ENCODE measurements at regions not wholly inside any gene's neighbourhood (a gene's known extent, or its start where the extent isn't known, plus 50 kb on each side); places are given as distances from the start of the nearest gene placed in this dataset.

- H2AFZ ChIP-seq (ENCODE audit: low read depth, low read length) = no peak overlapping the region
- no peaks in the 10 kb centered on the region for H3K36me3 ChIP-seq (ENCODE audit: control insufficient read depth in 1 of 2, insufficient read depth in 2 of 2, low read depth in 1 of 2, low read length in 2 of 2)
- no peak overlapping the region for H2AK5ac ChIP-seq (ENCODE audit: low read length, severe bottlenecking)
- no peak overlapping the region for H2BK5ac ChIP-seq (ENCODE audit: low read depth, low read length, poor library complexity, severe bottlenecking)
- H3K18ac ChIP-seq (ENCODE audit: low read depth in 1 of 2, low read length in 2 of 2) = no peak overlapping the region
- DNase-seq = no peak
- no peak overlapping the region for H3K4me3 ChIP-seq (ENCODE audit: insufficient read depth in 1 of 2, low read depth in 1 of 2, low read length in 2 of 2)
- H4K91ac ChIP-seq (ENCODE audit: low read length) = no peak overlapping the region
- H3K27ac ChIP-seq (ENCODE audit: low read length, poor library complexity, severe bottlenecking) = no peak overlapping the region
- H3K4me1 ChIP-seq (ENCODE audit: control insufficient read depth, insufficient read depth, low read depth, low read length) = no peaks in the 10 kb centered on the region
- no peaks in the 10 kb centered on the region for H3K79me1 ChIP-seq (replicated peaks; ENCODE audit: low read length, poor library complexity, severe bottlenecking)
- H3K4ac ChIP-seq (ENCODE audit: low read depth in 1 of 2, low read length in 2 of 2) = no peak overlapping the region
- no peak overlapping the region for H3K4me2 ChIP-seq (ENCODE audit: low read length, poor library complexity, severe bottlenecking)
- no peak overlapping the region for H2BK12ac ChIP-seq (ENCODE audit: low read length in 2 of 2)
- H3K9ac ChIP-seq (ENCODE audit: low read length) = no peak overlapping the region
- no peaks in the 10 kb centered on the region for H3K9me3 ChIP-seq (ENCODE audit: control insufficient read depth, low read length)
- H3K23ac ChIP-seq (ENCODE audit: low read length in 2 of 2) = no peak overlapping the region
- no peak overlapping the region for H2BK120ac ChIP-seq (ENCODE audit: low read depth, low read length)
- H2BK15ac ChIP-seq (ENCODE audit: low read depth, poor library complexity, severe bottlenecking) = no peak overlapping the region
- no peak overlapping the region for H3K14ac ChIP-seq (ENCODE audit: low read length in 2 of 2)
- H3K27me3 ChIP-seq (ENCODE audit: control insufficient read depth in 1 of 2, insufficient read depth in 1 of 2, low read length in 2 of 2) = no peaks in the 10 kb centered on the region
- H4K8ac ChIP-seq (ENCODE audit: low read length) = no peak overlapping the region
These were observed 697.4 kb upstream of the WWC1 start for GRCh38 chr5:167594061-167594435.

GRCh38 chr5:167594750-167595149 lies 696.7 kb upstream of the WWC1 start:
- Histone ChIP-seq H2BK5ac (ENCODE audit: low read depth, low read length, poor library complexity, severe bottlenecking) (no peak overlapping the region), H3K4ac (ENCODE audit: low read depth in 1 of 2, low read length in 2 of 2) (no peak overlapping the region), H2AFZ (ENCODE audit: low read depth, low read length) (no peak overlapping the region), H3K9ac (ENCODE audit: low read length) (no peak overlapping the region), H3K27me3 (ENCODE audit: control insufficient read depth in 1 of 2, insufficient read depth in 1 of 2, low read length in 2 of 2) (no peaks in the 10 kb centered on the region), H3K36me3 (ENCODE audit: control insufficient read depth in 1 of 2, insufficient read depth in 2 of 2, low read depth in 1 of 2, low read length in 2 of 2) (no peaks in the 10 kb centered on the region), H3K4me1 (ENCODE audit: control insufficient read depth, insufficient read depth, low read depth, low read length) (no peaks in the 10 kb centered on the region), H3K4me2 (ENCODE audit: low read length, poor library complexity, severe bottlenecking) (no peak overlapping the region), H3K18ac (ENCODE audit: low read depth in 1 of 2, low read length in 2 of 2) (no peak overlapping the region), H2BK120ac (ENCODE audit: low read depth, low read length) (no peak overlapping the region), H4K91ac (ENCODE audit: low read length) (no peak overlapping the region), H3K14ac (ENCODE audit: low read length in 2 of 2) (no peak overlapping the region), H3K27ac (ENCODE audit: low read length, poor library complexity, severe bottlenecking) (no peak overlapping the region), H2AK5ac (ENCODE audit: low read length, severe bottlenecking) (no peak overlapping the region), H4K8ac (ENCODE audit: low read length) (no peak overlapping the region), H2BK15ac (ENCODE audit: low read depth, poor library complexity, severe bottlenecking) (no peak overlapping the region), H3K9me3 (ENCODE audit: control insufficient read depth, low read length) (no peaks in the 10 kb centered on the region), H2BK12ac (ENCODE audit: low read length in 2 of 2) (no peak overlapping the region), H3K4me3 (ENCODE audit: insufficient read depth in 1 of 2, low read depth in 1 of 2, low read length in 2 of 2) (no peak overlapping the region), H3K23ac (ENCODE audit: low read length in 2 of 2) (no peak overlapping the region), H3K79me1 (replicated peaks; ENCODE audit: low read length, poor library complexity, severe bottlenecking) (no peaks in the 10 kb centered on the region)
- no CpG with 5 or more reads among the region's 3 CpGs for WGBS
- no peak for DNase-seq

GRCh38 chr5:167595196-167595595 lies 696.2 kb upstream of the WWC1 start:
- no peaks in the 10 kb centered on the region for H3K4me1 ChIP-seq (ENCODE audit: control insufficient read depth, insufficient read depth, low read depth, low read length)
- H3K14ac ChIP-seq (ENCODE audit: low read length in 2 of 2) = no peak overlapping the region

GRCh38 chr5:167598166-167598565 lies 693.3 kb upstream of the WWC1 start:
- H3K4me1 ChIP-seq (ENCODE audit: control insufficient read depth, insufficient read depth, low read depth, low read length) = no peaks in the 10 kb centered on the region
- H2BK120ac ChIP-seq (ENCODE audit: low read depth, low read length) = no peak overlapping the region
- no peak overlapping the region for H2BK12ac ChIP-seq (ENCODE audit: low read length in 2 of 2)
- no peak overlapping the region for H3K14ac ChIP-seq (ENCODE audit: low read length in 2 of 2)
- H2AFZ ChIP-seq (ENCODE audit: low read depth, low read length) = no peak overlapping the region
- 100% methylated on average over 1 of the region's 1 CpG for WGBS
- H3K18ac ChIP-seq (ENCODE audit: low read depth in 1 of 2, low read length in 2 of 2) = no peak overlapping the region
- H3K79me1 ChIP-seq (replicated peaks; ENCODE audit: low read length, poor library complexity, severe bottlenecking) = no peaks in the 10 kb centered on the region
- H3K27ac ChIP-seq (ENCODE audit: low read length, poor library complexity, severe bottlenecking) = no peak overlapping the region
- H3K4me3 ChIP-seq (ENCODE audit: insufficient read depth in 1 of 2, low read depth in 1 of 2, low read length in 2 of 2) = no peak overlapping the region
- no peaks in the 10 kb centered on the region for H3K27me3 ChIP-seq (ENCODE audit: control insufficient read depth in 1 of 2, insufficient read depth in 1 of 2, low read length in 2 of 2)
- H3K23ac ChIP-seq (ENCODE audit: low read length in 2 of 2) = no peak overlapping the region
- no peak overlapping the region for H4K8ac ChIP-seq (ENCODE audit: low read length)
- no peak overlapping the region for H2BK15ac ChIP-seq (ENCODE audit: low read depth, poor library complexity, severe bottlenecking)
- no peak overlapping the region for H3K4me2 ChIP-seq (ENCODE audit: low read length, poor library complexity, severe bottlenecking)
- no peak overlapping the region for H3K9ac ChIP-seq (ENCODE audit: low read length)
- H2BK5ac ChIP-seq (ENCODE audit: low read depth, low read length, poor library complexity, severe bottlenecking) = no peak overlapping the region
- DNase-seq = no peak
- no peaks in the 10 kb centered on the region for H3K36me3 ChIP-seq (ENCODE audit: control insufficient read depth in 1 of 2, insufficient read depth in 2 of 2, low read depth in 1 of 2, low read length in 2 of 2)
- no peak overlapping the region for H4K91ac ChIP-seq (ENCODE audit: low read length)
- H2AK5ac ChIP-seq (ENCODE audit: low read length, severe bottlenecking) = no peak overlapping the region
- H3K4ac ChIP-seq (ENCODE audit: low read depth in 1 of 2, low read length in 2 of 2) = no peak overlapping the region
- H3K9me3 ChIP-seq (ENCODE audit: control insufficient read depth, low read length) = no peaks in the 10 kb centered on the region

More at GRCh38 chr5:167595196-167595595, 696.2 kb upstream of the WWC1 start:
- H3K18ac ChIP-seq (ENCODE audit: low read depth in 1 of 2, low read length in 2 of 2) = no peak overlapping the region
- H2BK5ac ChIP-seq (ENCODE audit: low read depth, low read length, poor library complexity, severe bottlenecking) = no peak overlapping the region
- no peak for DNase-seq
- no peak overlapping the region for H2BK15ac ChIP-seq (ENCODE audit: low read depth, poor library complexity, severe bottlenecking)
- no peak overlapping the region for H2BK120ac ChIP-seq (ENCODE audit: low read depth, low read length)
- H3K4ac ChIP-seq (ENCODE audit: low read depth in 1 of 2, low read length in 2 of 2) = no peak overlapping the region
- H2AFZ ChIP-seq (ENCODE audit: low read depth, low read length) = no peak overlapping the region
- no peak overlapping the region for H2BK12ac ChIP-seq (ENCODE audit: low read length in 2 of 2)
- no peak overlapping the region for H3K4me2 ChIP-seq (ENCODE audit: low read length, poor library complexity, severe bottlenecking)
- WGBS = 94% methylated on average over 2 of the region's 3 CpGs
- no peak overlapping the region for H3K9ac ChIP-seq (ENCODE audit: low read length)
- H3K27me3 ChIP-seq (ENCODE audit: control insufficient read depth in 1 of 2, insufficient read depth in 1 of 2, low read length in 2 of 2) = no peaks in the 10 kb centered on the region
- no peak overlapping the region for H4K91ac ChIP-seq (ENCODE audit: low read length)
- no peak overlapping the region for H2AK5ac ChIP-seq (ENCODE audit: low read length, severe bottlenecking)
- H4K8ac ChIP-seq (ENCODE audit: low read length) = no peak overlapping the region
- H3K27ac ChIP-seq (ENCODE audit: low read length, poor library complexity, severe bottlenecking) = no peak overlapping the region
- no peak overlapping the region for H3K23ac ChIP-seq (ENCODE audit: low read length in 2 of 2)
- H3K9me3 ChIP-seq (ENCODE audit: control insufficient read depth, low read length) = no peaks in the 10 kb centered on the region
- no peaks in the 10 kb centered on the region for H3K36me3 ChIP-seq (ENCODE audit: control insufficient read depth in 1 of 2, insufficient read depth in 2 of 2, low read depth in 1 of 2, low read length in 2 of 2)
- H3K4me3 ChIP-seq (ENCODE audit: insufficient read depth in 1 of 2, low read depth in 1 of 2, low read length in 2 of 2) = no peak overlapping the region
- no peaks in the 10 kb centered on the region for H3K79me1 ChIP-seq (replicated peaks; ENCODE audit: low read length, poor library complexity, severe bottlenecking)
